K562 (cell line): ENCODE measurements at regions not wholly inside any gene's neighbourhood (a gene's known extent, or its start where the extent isn't known, plus 50 kb on each side); places are given as distances from the start of the nearest gene placed in this dataset.

Experiments
- ATAC-seq: fragments of 200-7000 bp; cut with Tn5 transposase; 3 replicates; pipeline ENCODE4 v1.9.1; 2020; ENCODE audit warnings: moderate library complexity
- BruUV-seq: library from RNA; stranded (reverse); fragments of 400-500 nt; replicated peaks from 2 replicates; lab custom pipeline; 2021; lab: Mats Ljungman, UMichigan
- CTCF ChIA-PET: fragments of 300-600 bp; formaldehyde crosslinking; extraction: SDS; loops from one replicate; lab custom pipeline; 2021; ENCODE audit warnings: low intra/inter-chr PET ratio; lab: Yijun Ruan, JAX
- POLR2A ChIA-PET: fragments of 300-600, 350-650 bp; sonication (Branson Sonifier 250); formaldehyde crosslinking; extraction: SDS; loops from one replicate; lab custom pipeline; 2021; ENCODE audit warnings: antibody characterized with exemption, inconsistent platforms; lab: Yijun Ruan, JAX
- DNase-seq, 4 experiments: peaks; one replicate each; pipeline versions ENCODE4 v3.0.0 to v3.0.0-alpha.2; 2011 to 2018; ENCODE audit warnings: low spot score in 3 of 4, mixed read lengths in 3 of 4; ENCODE audit errors: extremely low read depth in 1 of 4
- FAIRE-seq: peaks from 2 replicates; lab custom pipeline; 2011; peaks lifted over from hg19 to GRCh38; lab: Jason Lieb, UNC
- H2AFZ ChIP-seq: 2 replicates; pipeline ENCODE4 v1.6.0; 2011; ENCODE audit warnings: low read depth, low read length, control low read depth, inconsistent platforms
- H3K27ac ChIP-seq: fragments of 200-600 bp; 3 replicates; pipeline ENCODE4 v1.8.0; 2011; ENCODE audit warnings: low read depth, mild to moderate bottlenecking, control low read depth, inconsistent platforms, low read length, moderate library complexity, mixed read lengths; ENCODE audit errors: extremely low read depth
- H3K27me3 ChIP-seq, 2 experiments: fragments of 300-600 bp in 1 of 2; 2 replicates in 1 of 2; 3 replicates in 1 of 2; pipeline versions ENCODE4 v1.6.0 to v1.8.0; 2011; ENCODE audit warnings: inconsistent platforms in 2 of 2, low read length in 2 of 2, mild to moderate bottlenecking in 1 of 2, mixed read lengths in 1 of 2, moderate library complexity in 1 of 2; ENCODE audit not compliant: control insufficient read depth in 2 of 2, insufficient read depth in 2 of 2
- H3K36me3 ChIP-seq: fragments of 300-600 bp; 3 replicates; pipeline ENCODE4 v1.8.0; 2011; ENCODE audit warnings: mild to moderate bottlenecking, low read length, inconsistent platforms; ENCODE audit not compliant: control insufficient read depth, insufficient read depth
- H3K4me1 ChIP-seq, 2 experiments: fragments of 200-600 bp in 1 of 2; replicated peaks in 1 of 2; 2 replicates in 1 of 2; 3 replicates in 1 of 2; pipeline versions ENCODE4 v1.5.1 to v1.8.0; 2011; ENCODE audit warnings: inconsistent platforms in 2 of 2, low read length in 2 of 2, mild to moderate bottlenecking in 1 of 2, mixed read lengths in 1 of 2, moderate library complexity in 1 of 2; ENCODE audit not compliant: control insufficient read depth in 2 of 2, insufficient read depth in 2 of 2
- H3K4me2 ChIP-seq: 2 replicates; pipeline ENCODE4 v1.6.1; 2011; ENCODE audit warnings: low read length, control low read depth, inconsistent platforms, mixed read lengths; ENCODE audit not compliant: insufficient read depth
- H3K4me3 ChIP-seq: fragments of 200-600 bp; sonication (generic), shearing (Covaris generic); 2 replicates; pipeline ENCODE4 v1.5.1; 2016; ENCODE audit warnings: control low read depth, inconsistent platforms
- H3K79me2 ChIP-seq: fragments of 200-600 bp; 3 replicates; pipeline ENCODE4 v1.8.0; 2011; ENCODE audit warnings: low read length, inconsistent platforms; ENCODE audit not compliant: control insufficient read depth, insufficient read depth
- H3K9ac ChIP-seq, 2 experiments: 2 replicates each; pipeline versions ENCODE4 v1.6.0 to v1.6.1; 2011; ENCODE audit warnings: low read depth in 2 of 2, low read length in 2 of 2, control low read depth in 1 of 2, inconsistent platforms in 1 of 2, mild to moderate bottlenecking in 1 of 2, mixed read lengths in 1 of 2; ENCODE audit not compliant: insufficient read depth in 1 of 2
- H3K9me1 ChIP-seq: one replicate; pipeline ENCODE4 v1.6.0; 2011; ENCODE audit warnings: inconsistent platforms, mild to moderate bottlenecking, low read length, moderate library complexity; ENCODE audit not compliant: control insufficient read depth, insufficient read depth
- H3K9me3 ChIP-seq: replicated peaks from 2 replicates; pipeline ENCODE4 v1.5.1; 2011; ENCODE audit warnings: low read depth, low read length, inconsistent platforms; ENCODE audit not compliant: control insufficient read depth, insufficient read depth
- H4K20me1 ChIP-seq: replicated peaks from 2 replicates; pipeline ENCODE4 v1.6.1; 2011; ENCODE audit warnings: low read length, inconsistent platforms, mixed read lengths; ENCODE audit not compliant: control insufficient read depth, insufficient read depth
- ATF1 ChIP-seq, 2 experiments: fragments of 450-650 bp in 1 of 2; IDR thresholded peaks; 2 replicates each; pipeline ENCODE4 v1.6.1; 2016; ENCODE audit warnings: missing compliant biosample characterization in 1 of 2, missing genetic modification characterization in 1 of 2
- BRD4 ChIP-seq: fragments of 200-600 bp; sonication (generic); IDR thresholded peaks from 2 replicates; pipeline ENCODE4 v1.6.1; 2017; ENCODE audit warnings: inconsistent platforms
- EP300 ChIP-seq: IDR thresholded peaks from 2 replicates; pipeline ENCODE4 v1.6.1; 2012; ENCODE audit warnings: low read length, improper control_type of control experiment
- FUS ChIP-seq: fragments of 200-400 bp; formaldehyde crosslinking; optimal IDR thresholded peaks from 2 replicates; pipeline ENCODE3; 2017; ENCODE audit warnings: low read depth, low read length
- GABPB1 ChIP-seq: sonication (generic); formaldehyde crosslinking; IDR thresholded peaks from 2 replicates; pipeline ENCODE4 v1.8.0; 2022; ENCODE audit warnings: mild to moderate bottlenecking, missing genetic modification reagents
- KDM5B ChIP-seq: fragments of 200-600 bp; sonication (generic); IDR thresholded peaks from 2 replicates; pipeline ENCODE4 v1.6.1; 2012; ENCODE audit warnings: low read depth, mild to moderate bottlenecking, moderate library complexity, low read length, control low read depth, inconsistent platforms; ENCODE audit not compliant: insufficient replicate concordance
- KHSRP ChIP-seq: fragments of 450-650 bp; IDR thresholded peaks from 2 replicates; pipeline ENCODE4 v1.6.1; 2017
- MTA1 ChIP-seq: fragments of 450-650 bp; IDR thresholded peaks from 2 replicates; pipeline ENCODE4 v1.6.1; 2017; ENCODE audit warnings: borderline replicate concordance
- NCOA2 ChIP-seq, 2 experiments: fragments of 450-650 bp; IDR thresholded peaks; 2 replicates each; pipeline ENCODE4 v1.6.1; 2018; ENCODE audit warnings: mild to moderate bottlenecking in 2 of 2, moderate library complexity in 1 of 2; ENCODE audit not compliant: partially characterized antibody in 2 of 2
- POU5F1 ChIP-seq: fragments of 150-350 bp; IDR thresholded peaks from 2 replicates; pipeline ENCODE4 v1.6.1; 2014; ENCODE audit warnings: borderline replicate concordance, low read length, low read depth, mild to moderate bottlenecking; ENCODE audit not compliant: partially characterized antibody
- SIRT6 ChIP-seq: IDR thresholded peaks from one replicate; pipeline ENCODE4 v1.6.1; 2012; ENCODE audit warnings: low read depth, mild to moderate bottlenecking, control low read depth, inconsistent platforms, low read length, moderate library complexity
- SMAD1 ChIP-seq: fragments of 150-350 bp; IDR thresholded peaks from 2 replicates; pipeline ENCODE4 v1.6.1; 2014; ENCODE audit warnings: low read length, low read depth; ENCODE audit not compliant: partially characterized antibody
- SRSF1 ChIP-seq: fragments of 200-400 bp; formaldehyde crosslinking; IDR thresholded peaks from 2 replicates; pipeline ENCODE4 v1.6.1; 2017; ENCODE audit warnings: mild to moderate bottlenecking, low read depth, low read length, moderate library complexity
- ZNF282 ChIP-seq: sonication (generic); formaldehyde crosslinking; IDR thresholded peaks from 2 replicates; pipeline ENCODE4 v1.8.1; 2023; ENCODE audit warnings: missing genetic modification reagents
- WGBS: fragments of 100-300 bp; shearing (Covaris generic); methylation state at CpG from one replicate; pipeline ENCODE4 v1.1.6; 2016; ENCODE audit warnings: low coverage, mixed read lengths; ENCODE audit not compliant: insufficient coverage; ENCODE audit errors: missing lambda C conversion rate; 5-methylcytosine and 5-hydroxymethylcytosine counted together
- in situ Hi-C: fragments of 300-500 bp; cut with MboI; formaldehyde crosslinking; loops from 4 replicates; pipeline ENCODE4 v1.15.0; 2018; ENCODE audit warnings: inconsistent platforms, mixed read lengths
- intact Hi-C: fragments of 100-400 bp; cut with micrococcal nuclease; formaldehyde crosslinking; loops from 2 replicates; pipeline ENCODE4 v1.14.2; 2022
- TF ChIP-seq, protein P1 (sequence below), 2 experiments: IDR thresholded peaks; 2 replicates each; pipeline ENCODE4 v1.6.1; 2012; ENCODE audit warnings: improper control_type of control experiment in 2 of 2, low read depth in 2 of 2, low read length in 2 of 2, borderline replicate concordance in 1 of 2
- TF ChIP-seq, protein P2 (sequence below): sonication (generic); formaldehyde crosslinking; IDR thresholded peaks from 2 replicates; pipeline ENCODE4 v1.8.0; 2022; ENCODE audit warnings: mild to moderate bottlenecking, missing genetic modification reagents

DNA sequence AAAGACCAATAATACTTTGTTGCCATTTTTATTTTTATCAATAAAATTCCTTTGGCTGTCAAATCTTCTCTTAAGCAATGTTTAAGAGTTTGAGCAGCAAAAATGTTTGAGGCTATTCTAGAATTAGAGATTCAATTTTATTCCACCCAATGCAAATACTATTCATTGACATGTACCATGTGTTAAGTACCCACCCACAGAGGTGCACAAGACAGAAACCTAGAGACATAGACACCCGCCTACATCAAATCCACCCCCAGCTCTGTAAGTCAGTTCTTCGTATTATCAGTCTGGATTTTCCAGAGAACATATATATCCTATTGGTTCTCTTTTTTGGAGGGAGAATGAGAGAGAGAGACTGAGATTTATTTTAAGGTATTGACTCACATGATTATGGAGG is 463.7 kb downstream of the EPM2A start (continued):
- TF ChIP-seq, protein P1, sequence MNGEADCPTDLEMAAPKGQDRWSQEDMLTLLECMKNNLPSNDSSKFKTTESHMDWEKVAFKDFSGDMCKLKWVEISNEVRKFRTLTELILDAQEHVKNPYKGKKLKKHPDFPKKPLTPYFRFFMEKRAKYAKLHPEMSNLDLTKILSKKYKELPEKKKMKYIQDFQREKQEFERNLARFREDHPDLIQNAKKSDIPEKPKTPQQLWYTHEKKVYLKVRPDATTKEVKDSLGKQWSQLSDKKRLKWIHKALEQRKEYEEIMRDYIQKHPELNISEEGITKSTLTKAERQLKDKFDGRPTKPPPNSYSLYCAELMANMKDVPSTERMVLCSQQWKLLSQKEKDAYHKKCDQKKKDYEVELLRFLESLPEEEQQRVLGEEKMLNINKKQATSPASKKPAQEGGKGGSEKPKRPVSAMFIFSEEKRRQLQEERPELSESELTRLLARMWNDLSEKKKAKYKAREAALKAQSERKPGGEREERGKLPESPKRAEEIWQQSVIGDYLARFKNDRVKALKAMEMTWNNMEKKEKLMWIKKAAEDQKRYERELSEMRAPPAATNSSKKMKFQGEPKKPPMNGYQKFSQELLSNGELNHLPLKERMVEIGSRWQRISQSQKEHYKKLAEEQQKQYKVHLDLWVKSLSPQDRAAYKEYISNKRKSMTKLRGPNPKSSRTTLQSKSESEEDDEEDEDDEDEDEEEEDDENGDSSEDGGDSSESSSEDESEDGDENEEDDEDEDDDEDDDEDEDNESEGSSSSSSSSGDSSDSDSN (IDR thresholded peaks at IDR 0.05; ENCODE audit: borderline replicate concordance in 1 of 2, low read depth in 2 of 2, low read length in 2 of 2): no peak

DNA sequence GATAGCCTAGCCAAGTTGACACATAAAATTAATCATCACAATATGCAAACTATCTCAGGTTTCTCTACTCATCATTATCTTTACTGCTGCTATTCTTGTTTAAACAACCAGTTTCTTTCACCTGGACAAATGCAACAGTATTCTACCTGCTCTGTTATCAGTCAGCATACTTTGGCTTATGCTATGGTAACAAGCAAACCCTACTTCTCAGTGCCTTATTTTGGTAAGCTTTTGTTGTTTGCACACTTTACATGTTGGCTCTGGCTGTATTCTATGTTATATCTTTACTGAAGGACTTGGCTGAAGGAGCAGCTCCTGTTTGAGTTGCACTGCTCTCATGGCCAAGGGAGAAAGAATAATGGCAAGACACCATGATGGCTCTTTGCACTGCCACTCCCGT is 463.1 kb downstream of the EPM2A start:
- 0 out of 2 replicates have a peak, but pooled peaks cover 2% of the 10 kb centered on the region for H3K9me3 ChIP-seq
- no peaks in the 10 kb centered on the region for H3K4me1 ChIP-seq
- no peak overlapping the region for H3K4me3 ChIP-seq
- no peaks in the 10 kb centered on the region for H4K20me1 ChIP-seq
- FAIRE-seq (no peak), ATAC-seq (no peak), DNase-seq (no peak)
- H3K79me2 ChIP-seq: no peaks in the 10 kb centered on the region
- TF ChIP-seq SMAD1 (no peak), KHSRP (no peak), SIRT6 (no peak), FUS (no peak), KDM5B (no peak), SRSF1 (no peak), ZNF282 (no peak), BRD4 (no peak), EP300 (no peak), POU5F1 (no peak), NCOA2 (IDR thresholded peaks at IDR 0.05; ENCODE audit: partially characterized antibody in 2 of 2) (no peak), MTA1 (no peak), ATF1 (CRISPR knock-in tag; IDR thresholded peaks at IDR 0.05) (no peak), ATF1 (tag; IDR thresholded peaks at IDR 0.05) (no peak), GABPB1 (no peak)
- TF ChIP-seq, protein P2, sequence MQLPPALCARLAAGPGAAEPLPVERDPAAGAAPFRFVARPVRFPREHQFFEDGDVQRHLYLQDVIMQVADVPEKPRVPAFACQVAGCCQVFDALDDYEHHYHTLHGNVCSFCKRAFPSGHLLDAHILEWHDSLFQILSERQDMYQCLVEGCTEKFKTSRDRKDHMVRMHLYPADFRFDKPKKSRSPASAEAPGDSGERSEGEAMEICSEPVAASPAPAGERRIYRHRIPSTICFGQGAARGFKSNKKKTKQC (CRISPR knock-in tag): no peak
- H3K36me3 ChIP-seq: no peaks in the 10 kb centered on the region
- H3K4me2 ChIP-seq: no peak overlapping the region
- POLR2A ChIA-PET: no interaction called here
- H3K27ac ChIP-seq: no peak overlapping the region
- CTCF ChIA-PET: no interaction called here
- no peak overlapping the region for H3K9ac ChIP-seq
- in situ Hi-C loops: no loop called here
- H3K27me3 ChIP-seq: no peaks in the 10 kb centered on the region
- no peak overlapping the region for H2AFZ ChIP-seq
- BruUV-seq: no TSS peak
- intact Hi-C loops: no loop called here
- H3K9me1 ChIP-seq: no peaks in the 10 kb centered on the region
- 0% methylated on average over 1 of the region's 1 CpG for WGBS
